Brain microvascular endothelial cell (primary cell): ENCODE measurements at regions not wholly inside any gene's neighbourhood (a gene's known extent, or its start where the extent isn't known, plus 50 kb on each side); places are given as distances from the start of the nearest gene placed in this dataset.
A peak's percentile ranks its signal among the peaks of the same experiment; 100 is the strongest.

Source experiments
- DNase-seq: peaks from one replicate; pipeline ENCODE4 v3.0.0-alpha.2; 2020
- H3K27ac ChIP-seq: fragments of 250-450 bp; sonication (Bioruptor Pico); 2 replicates; pipeline ENCODE4 v1.5.1; 2020; ENCODE audit warnings: mild to moderate bottlenecking, moderate library complexity
- H3K27me3 ChIP-seq: fragments of 250-450 bp; sonication (Bioruptor Pico); replicated peaks from 2 replicates; pipeline ENCODE4 v1.5.1; 2020; ENCODE audit warnings: mild to moderate bottlenecking
- H3K36me3 ChIP-seq: fragments of 250-450 bp; sonication (Bioruptor Pico); replicated peaks from 2 replicates; pipeline ENCODE4 v1.5.1; 2020; ENCODE audit warnings: mild to moderate bottlenecking
- H3K4me3 ChIP-seq: 2 replicates; pipeline ENCODE4 v1.5.1; 2011; ENCODE audit warnings: low read depth, mild to moderate bottlenecking, control low read depth, low read length, moderate library complexity
- in situ Hi-C: cut with HindIII; loops from 2 replicates; pipeline ENCODE4 v1.10.0; 2017; ENCODE audit warnings: low sequenced_read_pairs, low pct_ligation_motif_present
- TF ChIP-seq, protein P1 (sequence below): IDR thresholded peaks from 2 replicates; pipeline ENCODE4 v1.5.1; 2011; ENCODE audit warnings: low read depth, mild to moderate bottlenecking, moderate library complexity, low read length, control low read depth, inconsistent platforms; ENCODE audit errors: missing control alignments

GRCh38 chr3:163927521-163927920 is 1150.8 kb downstream of the SI start:
- Histone ChIP-seq H3K36me3 (no peaks in the 10 kb centered on the region), H3K27ac (no peak overlapping the region), H3K27me3 (no peaks in the 10 kb centered on the region), H3K4me3 (no peak overlapping the region)
- no peak for DNase-seq
- in situ Hi-C loops, result no loop called here
- TF ChIP-seq, protein P1, sequence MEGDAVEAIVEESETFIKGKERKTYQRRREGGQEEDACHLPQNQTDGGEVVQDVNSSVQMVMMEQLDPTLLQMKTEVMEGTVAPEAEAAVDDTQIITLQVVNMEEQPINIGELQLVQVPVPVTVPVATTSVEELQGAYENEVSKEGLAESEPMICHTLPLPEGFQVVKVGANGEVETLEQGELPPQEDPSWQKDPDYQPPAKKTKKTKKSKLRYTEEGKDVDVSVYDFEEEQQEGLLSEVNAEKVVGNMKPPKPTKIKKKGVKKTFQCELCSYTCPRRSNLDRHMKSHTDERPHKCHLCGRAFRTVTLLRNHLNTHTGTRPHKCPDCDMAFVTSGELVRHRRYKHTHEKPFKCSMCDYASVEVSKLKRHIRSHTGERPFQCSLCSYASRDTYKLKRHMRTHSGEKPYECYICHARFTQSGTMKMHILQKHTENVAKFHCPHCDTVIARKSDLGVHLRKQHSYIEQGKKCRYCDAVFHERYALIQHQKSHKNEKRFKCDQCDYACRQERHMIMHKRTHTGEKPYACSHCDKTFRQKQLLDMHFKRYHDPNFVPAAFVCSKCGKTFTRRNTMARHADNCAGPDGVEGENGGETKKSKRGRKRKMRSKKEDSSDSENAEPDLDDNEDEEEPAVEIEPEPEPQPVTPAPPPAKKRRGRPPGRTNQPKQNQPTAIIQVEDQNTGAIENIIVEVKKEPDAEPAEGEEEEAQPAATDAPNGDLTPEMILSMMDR, result no peak

GRCh38 chr3:163924600-163924999 is 1153.7 kb downstream of the SI start:
- TF ChIP-seq, protein P1, result no peak
- Histone ChIP-seq H3K27ac (no peak overlapping the region), H3K27me3 (no peaks in the 10 kb centered on the region), H3K36me3 (no peaks in the 10 kb centered on the region), H3K4me3 (no peak overlapping the region)
- in situ Hi-C loops, result no loop called here
- no peak for DNase-seq

- Histone ChIP-seq H3K4me3 (no peak overlapping the region), H3K27me3 (no peaks in the 10 kb centered on the region), H3K36me3 (no peaks in the 10 kb centered on the region), H3K27ac (no peak overlapping the region)
- no peak for DNase-seq
- in situ Hi-C loops, result no loop called here
- TF ChIP-seq, protein P1, result no peak
Observed at GRCh38 chr3:163919154-163919553, 1159.1 kb downstream of the SI start.

DNA sequence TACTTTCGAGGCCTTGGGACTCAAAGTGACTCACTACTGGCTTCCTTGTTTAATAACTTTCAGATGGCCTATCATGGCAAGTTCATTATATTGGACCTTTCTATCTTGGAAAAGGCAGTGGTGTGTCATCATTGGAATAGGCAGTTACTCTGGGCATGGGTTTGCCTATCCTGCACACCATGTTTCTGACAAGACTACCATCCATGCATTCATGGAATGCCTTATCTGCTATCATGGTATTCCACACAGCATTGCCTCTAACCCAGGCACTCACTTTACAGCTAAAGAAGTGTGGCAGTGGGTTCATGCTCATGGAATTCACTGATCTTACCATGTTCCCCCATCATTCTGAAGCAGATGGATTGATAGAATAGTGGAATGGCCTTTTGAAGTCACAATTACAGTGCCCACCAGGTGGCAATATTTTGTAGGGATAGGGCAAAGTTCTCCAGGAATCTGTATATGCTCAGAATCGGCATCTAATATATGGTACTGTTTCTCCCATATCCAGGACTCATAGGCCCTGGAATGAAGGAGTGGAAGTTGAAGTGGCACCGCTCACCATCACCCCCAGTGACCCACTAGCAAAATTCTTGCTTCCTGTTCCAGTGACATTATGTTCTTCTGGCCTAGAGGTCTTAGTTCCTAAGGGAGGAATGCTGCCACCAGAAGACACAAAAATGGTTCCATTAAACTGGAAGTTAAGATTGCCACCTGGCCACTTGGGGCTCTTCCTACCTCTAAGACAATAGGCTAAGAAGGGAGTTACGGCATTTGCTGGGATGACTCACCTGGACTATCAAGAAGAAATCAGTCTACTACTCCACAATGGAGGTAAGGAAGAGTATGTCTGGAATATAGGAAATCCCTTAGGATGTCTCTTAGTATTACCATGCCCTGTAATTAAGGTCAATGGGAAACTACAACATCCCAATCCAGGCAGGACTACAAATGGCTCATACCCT is 1161.4 kb downstream of the SI start:
- no peaks in the 10 kb centered on the region for H3K27me3 ChIP-seq
- H3K27ac ChIP-seq, result no peak overlapping the region
- TF ChIP-seq, protein P1, result peak; percentile 27
- no peaks in the 10 kb centered on the region for H3K36me3 ChIP-seq
- no peak overlapping the region for H3K4me3 ChIP-seq
- in situ Hi-C loops, result no loop called here
- DNase-seq, result no peak

GRCh38 chr3:163915280-163915679 is 1163.0 kb downstream of the SI start:
- Histone ChIP-seq H3K27me3 (no peaks in the 10 kb centered on the region), H3K27ac (no peak overlapping the region), H3K4me3 (no peak overlapping the region), H3K36me3 (no peaks in the 10 kb centered on the region)
- TF ChIP-seq, protein P1, result no peak
- DNase-seq, result no peak
- in situ Hi-C loops, result no loop called here

DNA sequence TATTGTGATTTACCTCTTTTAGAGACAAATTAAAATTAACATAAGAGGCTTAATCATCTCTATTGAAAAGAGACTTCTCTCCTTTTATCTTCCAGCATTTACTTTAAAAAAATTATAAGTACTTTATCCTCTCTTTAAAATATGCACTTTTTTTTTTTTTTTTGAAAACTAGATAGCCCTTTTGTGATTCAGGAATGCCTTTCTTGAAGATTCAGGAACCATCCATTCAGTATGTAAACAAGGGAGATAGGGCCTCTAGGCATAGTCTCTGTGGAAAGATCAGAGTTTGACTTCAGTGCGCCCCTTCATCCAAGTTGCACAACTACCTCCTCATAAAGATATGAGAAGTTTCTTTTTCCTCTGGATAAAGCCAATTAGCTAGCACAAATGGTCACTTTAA is 1163.7 kb downstream of the SI start:
- no peak overlapping the region for H3K27ac ChIP-seq
- in situ Hi-C loops, result no loop called here
- DNase-seq, result no peak
- H3K27me3 ChIP-seq, result no peaks in the 10 kb centered on the region
- TF ChIP-seq, protein P1, result no peak
- no peaks in the 10 kb centered on the region for H3K36me3 ChIP-seq
- H3K4me3 ChIP-seq, result no peak overlapping the region
